ENCODE measurements at regions not wholly inside any gene's neighbourhood (a gene's known extent, or its start where the extent isn't known, plus 50 kb on each side); places are given as distances from the start of the nearest gene placed in this dataset.

DNA sequence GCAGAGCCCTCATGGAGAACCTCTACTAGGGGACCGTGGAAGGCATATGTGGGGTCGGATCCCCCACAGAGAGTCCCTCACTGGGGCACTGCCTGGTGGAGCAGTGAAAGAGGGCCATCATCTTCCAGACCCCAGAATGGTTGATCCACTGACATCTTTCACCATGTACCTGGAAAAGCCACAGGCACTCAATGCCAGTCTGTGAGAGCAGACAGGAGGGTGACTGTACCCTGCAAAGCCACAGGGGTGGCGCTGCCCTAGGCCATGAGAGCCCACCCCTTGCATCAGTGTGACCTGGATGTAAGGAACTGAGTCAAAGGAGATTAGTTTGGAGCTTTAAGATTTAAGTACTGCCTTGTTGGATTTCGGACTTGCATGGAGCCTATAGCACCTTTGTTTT lies 1276.7 kb upstream of the PRMT6 start:
- TF ChIP-seq, protein P1, sequence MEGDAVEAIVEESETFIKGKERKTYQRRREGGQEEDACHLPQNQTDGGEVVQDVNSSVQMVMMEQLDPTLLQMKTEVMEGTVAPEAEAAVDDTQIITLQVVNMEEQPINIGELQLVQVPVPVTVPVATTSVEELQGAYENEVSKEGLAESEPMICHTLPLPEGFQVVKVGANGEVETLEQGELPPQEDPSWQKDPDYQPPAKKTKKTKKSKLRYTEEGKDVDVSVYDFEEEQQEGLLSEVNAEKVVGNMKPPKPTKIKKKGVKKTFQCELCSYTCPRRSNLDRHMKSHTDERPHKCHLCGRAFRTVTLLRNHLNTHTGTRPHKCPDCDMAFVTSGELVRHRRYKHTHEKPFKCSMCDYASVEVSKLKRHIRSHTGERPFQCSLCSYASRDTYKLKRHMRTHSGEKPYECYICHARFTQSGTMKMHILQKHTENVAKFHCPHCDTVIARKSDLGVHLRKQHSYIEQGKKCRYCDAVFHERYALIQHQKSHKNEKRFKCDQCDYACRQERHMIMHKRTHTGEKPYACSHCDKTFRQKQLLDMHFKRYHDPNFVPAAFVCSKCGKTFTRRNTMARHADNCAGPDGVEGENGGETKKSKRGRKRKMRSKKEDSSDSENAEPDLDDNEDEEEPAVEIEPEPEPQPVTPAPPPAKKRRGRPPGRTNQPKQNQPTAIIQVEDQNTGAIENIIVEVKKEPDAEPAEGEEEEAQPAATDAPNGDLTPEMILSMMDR (IDR thresholded peaks at IDR 0.05; ENCODE audit: insufficient read depth, low read length), result no peak
- TF ChIP-seq REST (IDR thresholded peaks at IDR 0.05; ENCODE audit: insufficient replicate concordance, low read depth), result no peak
- TF ChIP-seq GABPA (IDR thresholded peaks at IDR 0.05; ENCODE audit: low read depth), result no peak
- TF ChIP-seq POLR2AphosphoS5 (IDR thresholded peaks at IDR 0.05; ENCODE audit: low read depth), result no peak
- no peak for TF ChIP-seq SPI1 (IDR thresholded peaks at IDR 0.05; ENCODE audit: borderline replicate concordance, low read depth)
